ENCODE measurements at regions not wholly inside any gene's neighbourhood (a gene's known extent, or its start where the extent isn't known, plus 50 kb on each side); places are given as distances from the start of the nearest gene placed in this dataset.

DNA sequence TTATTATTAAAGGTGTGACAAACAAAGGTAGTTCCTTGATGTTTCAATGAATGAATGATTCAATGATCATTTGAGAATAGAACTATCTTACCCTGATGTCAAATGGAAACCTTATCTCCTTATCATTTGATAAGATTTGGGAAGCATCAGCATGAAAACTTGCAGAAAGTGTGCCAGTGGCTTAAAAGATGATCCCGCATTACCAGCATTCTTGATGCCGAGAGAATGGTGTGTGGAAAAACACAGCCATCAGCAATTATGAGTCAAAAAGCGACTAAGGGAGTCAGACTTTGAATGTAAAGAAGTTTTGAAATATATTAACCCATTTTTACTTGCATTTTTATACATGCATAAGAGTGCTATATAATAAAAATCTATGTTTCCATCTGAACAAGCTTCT lies 93.7 kb downstream of the MAIP1 start:
- TF ChIP-seq, protein P1, sequence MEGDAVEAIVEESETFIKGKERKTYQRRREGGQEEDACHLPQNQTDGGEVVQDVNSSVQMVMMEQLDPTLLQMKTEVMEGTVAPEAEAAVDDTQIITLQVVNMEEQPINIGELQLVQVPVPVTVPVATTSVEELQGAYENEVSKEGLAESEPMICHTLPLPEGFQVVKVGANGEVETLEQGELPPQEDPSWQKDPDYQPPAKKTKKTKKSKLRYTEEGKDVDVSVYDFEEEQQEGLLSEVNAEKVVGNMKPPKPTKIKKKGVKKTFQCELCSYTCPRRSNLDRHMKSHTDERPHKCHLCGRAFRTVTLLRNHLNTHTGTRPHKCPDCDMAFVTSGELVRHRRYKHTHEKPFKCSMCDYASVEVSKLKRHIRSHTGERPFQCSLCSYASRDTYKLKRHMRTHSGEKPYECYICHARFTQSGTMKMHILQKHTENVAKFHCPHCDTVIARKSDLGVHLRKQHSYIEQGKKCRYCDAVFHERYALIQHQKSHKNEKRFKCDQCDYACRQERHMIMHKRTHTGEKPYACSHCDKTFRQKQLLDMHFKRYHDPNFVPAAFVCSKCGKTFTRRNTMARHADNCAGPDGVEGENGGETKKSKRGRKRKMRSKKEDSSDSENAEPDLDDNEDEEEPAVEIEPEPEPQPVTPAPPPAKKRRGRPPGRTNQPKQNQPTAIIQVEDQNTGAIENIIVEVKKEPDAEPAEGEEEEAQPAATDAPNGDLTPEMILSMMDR (conservative IDR thresholded peaks at IDR 0.05; ENCODE audit: low read depth, low read length): no peak
- TF ChIP-seq EZH2 (IDR thresholded peaks at IDR 0.05; ENCODE audit: borderline replicate concordance, low read depth, low read length, poor library complexity, severe bottlenecking): no peak

Measured in A673 (cell line).